Panc1 (cell line): ENCODE measurements at regions not wholly inside any gene's neighbourhood (a gene's known extent, or its start where the extent isn't known, plus 50 kb on each side); places are given as distances from the start of the nearest gene placed in this dataset.

ENCODE experiments used
- ATAC-seq: fragments of 200-7000 bp; cut with Tn5 transposase; 2 replicates; pipeline ENCODE4 v1.9.1; 2020; ENCODE audit warnings: mild to moderate bottlenecking, moderate library complexity
- BruUV-seq: library from RNA; stranded (reverse); fragments of 400-500 nt; replicated peaks from 2 replicates; lab custom pipeline; 2021; lab: Mats Ljungman, UMichigan
- CTCF ChIA-PET: fragments of 300-600 bp; sonication (Branson Sonifier 250); formaldehyde crosslinking; loops from one replicate; lab custom pipeline; 2022; ENCODE audit warnings: antibody characterized with exemption; lab: Charles Lee
- POLR2A ChIA-PET: fragments of 300-600 bp; sonication (Branson Sonifier 250); formaldehyde crosslinking; loops from one replicate; lab custom pipeline; 2022; ENCODE audit warnings: antibody characterized with exemption; lab: Charles Lee
- DNase-seq: peaks from one replicate; pipeline ENCODE4 v3.0.0-alpha.2; 2010; ENCODE audit warnings: low read depth, low spot score
- H3K27ac ChIP-seq: 2 replicates; pipeline ENCODE4 v1.5.1; 2011; ENCODE audit warnings: mild to moderate bottlenecking, low read length, inconsistent platforms
- H3K27me3 ChIP-seq: fragments of 200-500 bp; sonication (Bioruptor generic); 2 replicates; pipeline ENCODE4 v1.6.0; 2014; ENCODE audit warnings: low read length, inconsistent platforms; ENCODE audit not compliant: control insufficient read depth, insufficient read depth
- H3K36me3 ChIP-seq: fragments of 200-500 bp; sonication (Bioruptor generic); 2 replicates; pipeline ENCODE4 v1.5.1; 2014; ENCODE audit warnings: inconsistent platforms, mild to moderate bottlenecking, low read length, moderate library complexity; ENCODE audit not compliant: control insufficient read depth, insufficient read depth
- H3K4me1 ChIP-seq: 2 replicates; pipeline ENCODE4 v1.5.1; 2011; ENCODE audit warnings: inconsistent platforms, mild to moderate bottlenecking, low read length, moderate library complexity; ENCODE audit not compliant: control insufficient read depth, insufficient read depth
- H3K4me3 ChIP-seq, 2 experiments: 2 replicates each; pipeline ENCODE4 v1.5.1; 2011 to 2012; ENCODE audit warnings: low read depth in 2 of 2, low read length in 2 of 2, mild to moderate bottlenecking in 2 of 2, inconsistent platforms in 1 of 2, moderate library complexity in 1 of 2
- H3K9me3 ChIP-seq: fragments of 200-500 bp; sonication (Bioruptor generic); 2 replicates; pipeline ENCODE4 v1.5.1; 2014; ENCODE audit warnings: low read depth, mild to moderate bottlenecking, inconsistent platforms, low read length, moderate library complexity; ENCODE audit not compliant: control insufficient read depth, insufficient read depth
- POLR2AphosphoS5 ChIP-seq: IDR thresholded peaks from 2 replicates; pipeline ENCODE4 v1.6.1; 2012; ENCODE audit warnings: mild to moderate bottlenecking, low read depth, low read length, moderate library complexity
- SIN3A ChIP-seq: IDR thresholded peaks from 2 replicates; pipeline ENCODE4 v1.6.1; 2012; ENCODE audit warnings: low read depth, mild to moderate bottlenecking, low read length, moderate library complexity, borderline replicate concordance; ENCODE audit not compliant: insufficient read depth
- TCF7L2 ChIP-seq: IDR thresholded peaks from 2 replicates; pipeline ENCODE4 v1.6.1; 2011; ENCODE audit warnings: mild to moderate bottlenecking, low read depth, low read length, inconsistent platforms
- in situ Hi-C: cut with HindIII; loops from 2 replicates; pipeline ENCODE4 v1.10.0; 2016; ENCODE audit warnings: low sequenced_read_pairs, low pct_unique_long_range_greater_than_20kb
- intact Hi-C: fragments of 100-400 bp; cut with micrococcal nuclease; formaldehyde crosslinking; loops from one replicate; pipeline ENCODE4 v1.10.0; 2022; ENCODE audit not compliant: unreplicated experiment
- TF ChIP-seq, protein P1 (sequence below): fragments of 450-650 bp; IDR thresholded peaks from 2 replicates; pipeline ENCODE4 v1.5.1; 2017; ENCODE audit warnings: mild to moderate bottlenecking
- TF ChIP-seq, protein P2 (sequence below), 2 experiments: IDR thresholded peaks; 2 replicates each; pipeline ENCODE4 v1.6.1; 2011 to 2012; ENCODE audit warnings: low read depth in 2 of 2, control low read depth in 1 of 2, low read length in 1 of 2, mild to moderate bottlenecking in 1 of 2, moderate library complexity in 1 of 2; ENCODE audit not compliant: insufficient read depth in 1 of 2

DNA sequence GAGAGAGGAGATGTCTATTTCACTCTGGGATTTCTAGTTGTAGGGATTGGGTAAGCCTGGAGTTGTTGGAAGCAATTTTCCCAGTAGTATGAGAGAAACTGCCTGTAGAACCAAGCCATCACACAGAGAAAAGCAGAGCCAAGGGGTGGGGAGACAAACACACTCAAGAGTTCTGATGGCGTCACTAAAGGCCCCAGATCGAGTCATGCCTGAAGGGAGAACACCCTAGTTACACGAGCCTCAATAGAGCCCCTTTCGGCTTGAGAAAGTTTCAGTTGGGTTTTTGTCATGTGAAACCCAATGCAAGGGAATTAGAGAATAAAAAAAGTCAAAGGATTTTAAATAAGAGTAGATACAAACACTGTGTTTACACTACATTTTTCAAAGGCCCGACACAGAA is 66.1 kb upstream of the PFN2 start:
- Histone ChIP-seq H3K9me3 (peaks cover 6% of the 10 kb centered on the region; the same call in 1 of the 2 replicates), H3K27ac (no peak overlapping the region), H3K4me3 (no peak overlapping the region), H3K27me3 (no peaks in the 10 kb centered on the region; the same call in 1 of the 2 replicates), H3K4me1 (no peaks in the 10 kb centered on the region), H3K36me3 (no peaks in the 10 kb centered on the region)
- intact Hi-C loops: no loop called here
- DNase-seq: no peak
- TF ChIP-seq, protein P1, sequence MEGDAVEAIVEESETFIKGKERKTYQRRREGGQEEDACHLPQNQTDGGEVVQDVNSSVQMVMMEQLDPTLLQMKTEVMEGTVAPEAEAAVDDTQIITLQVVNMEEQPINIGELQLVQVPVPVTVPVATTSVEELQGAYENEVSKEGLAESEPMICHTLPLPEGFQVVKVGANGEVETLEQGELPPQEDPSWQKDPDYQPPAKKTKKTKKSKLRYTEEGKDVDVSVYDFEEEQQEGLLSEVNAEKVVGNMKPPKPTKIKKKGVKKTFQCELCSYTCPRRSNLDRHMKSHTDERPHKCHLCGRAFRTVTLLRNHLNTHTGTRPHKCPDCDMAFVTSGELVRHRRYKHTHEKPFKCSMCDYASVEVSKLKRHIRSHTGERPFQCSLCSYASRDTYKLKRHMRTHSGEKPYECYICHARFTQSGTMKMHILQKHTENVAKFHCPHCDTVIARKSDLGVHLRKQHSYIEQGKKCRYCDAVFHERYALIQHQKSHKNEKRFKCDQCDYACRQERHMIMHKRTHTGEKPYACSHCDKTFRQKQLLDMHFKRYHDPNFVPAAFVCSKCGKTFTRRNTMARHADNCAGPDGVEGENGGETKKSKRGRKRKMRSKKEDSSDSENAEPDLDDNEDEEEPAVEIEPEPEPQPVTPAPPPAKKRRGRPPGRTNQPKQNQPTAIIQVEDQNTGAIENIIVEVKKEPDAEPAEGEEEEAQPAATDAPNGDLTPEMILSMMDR: no peak
- TF ChIP-seq, protein P2, sequence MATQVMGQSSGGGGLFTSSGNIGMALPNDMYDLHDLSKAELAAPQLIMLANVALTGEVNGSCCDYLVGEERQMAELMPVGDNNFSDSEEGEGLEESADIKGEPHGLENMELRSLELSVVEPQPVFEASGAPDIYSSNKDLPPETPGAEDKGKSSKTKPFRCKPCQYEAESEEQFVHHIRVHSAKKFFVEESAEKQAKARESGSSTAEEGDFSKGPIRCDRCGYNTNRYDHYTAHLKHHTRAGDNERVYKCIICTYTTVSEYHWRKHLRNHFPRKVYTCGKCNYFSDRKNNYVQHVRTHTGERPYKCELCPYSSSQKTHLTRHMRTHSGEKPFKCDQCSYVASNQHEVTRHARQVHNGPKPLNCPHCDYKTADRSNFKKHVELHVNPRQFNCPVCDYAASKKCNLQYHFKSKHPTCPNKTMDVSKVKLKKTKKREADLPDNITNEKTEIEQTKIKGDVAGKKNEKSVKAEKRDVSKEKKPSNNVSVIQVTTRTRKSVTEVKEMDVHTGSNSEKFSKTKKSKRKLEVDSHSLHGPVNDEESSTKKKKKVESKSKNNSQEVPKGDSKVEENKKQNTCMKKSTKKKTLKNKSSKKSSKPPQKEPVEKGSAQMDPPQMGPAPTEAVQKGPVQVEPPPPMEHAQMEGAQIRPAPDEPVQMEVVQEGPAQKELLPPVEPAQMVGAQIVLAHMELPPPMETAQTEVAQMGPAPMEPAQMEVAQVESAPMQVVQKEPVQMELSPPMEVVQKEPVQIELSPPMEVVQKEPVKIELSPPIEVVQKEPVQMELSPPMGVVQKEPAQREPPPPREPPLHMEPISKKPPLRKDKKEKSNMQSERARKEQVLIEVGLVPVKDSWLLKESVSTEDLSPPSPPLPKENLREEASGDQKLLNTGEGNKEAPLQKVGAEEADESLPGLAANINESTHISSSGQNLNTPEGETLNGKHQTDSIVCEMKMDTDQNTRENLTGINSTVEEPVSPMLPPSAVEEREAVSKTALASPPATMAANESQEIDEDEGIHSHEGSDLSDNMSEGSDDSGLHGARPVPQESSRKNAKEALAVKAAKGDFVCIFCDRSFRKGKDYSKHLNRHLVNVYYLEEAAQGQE (IDR thresholded peaks at IDR 0.05; ENCODE audit: insufficient read depth in 1 of 2, low read depth in 2 of 2, low read length in 1 of 2): no peak
- no peak for TF ChIP-seq TCF7L2
- TF ChIP-seq SIN3A: no peak
- TF ChIP-seq POLR2AphosphoS5: no peak
- in situ Hi-C loops: no loop called here
- no TSS peak for BruUV-seq
- POLR2A ChIA-PET: no interaction called here
- CTCF ChIA-PET: no interaction called here
- no peak for ATAC-seq

DNA sequence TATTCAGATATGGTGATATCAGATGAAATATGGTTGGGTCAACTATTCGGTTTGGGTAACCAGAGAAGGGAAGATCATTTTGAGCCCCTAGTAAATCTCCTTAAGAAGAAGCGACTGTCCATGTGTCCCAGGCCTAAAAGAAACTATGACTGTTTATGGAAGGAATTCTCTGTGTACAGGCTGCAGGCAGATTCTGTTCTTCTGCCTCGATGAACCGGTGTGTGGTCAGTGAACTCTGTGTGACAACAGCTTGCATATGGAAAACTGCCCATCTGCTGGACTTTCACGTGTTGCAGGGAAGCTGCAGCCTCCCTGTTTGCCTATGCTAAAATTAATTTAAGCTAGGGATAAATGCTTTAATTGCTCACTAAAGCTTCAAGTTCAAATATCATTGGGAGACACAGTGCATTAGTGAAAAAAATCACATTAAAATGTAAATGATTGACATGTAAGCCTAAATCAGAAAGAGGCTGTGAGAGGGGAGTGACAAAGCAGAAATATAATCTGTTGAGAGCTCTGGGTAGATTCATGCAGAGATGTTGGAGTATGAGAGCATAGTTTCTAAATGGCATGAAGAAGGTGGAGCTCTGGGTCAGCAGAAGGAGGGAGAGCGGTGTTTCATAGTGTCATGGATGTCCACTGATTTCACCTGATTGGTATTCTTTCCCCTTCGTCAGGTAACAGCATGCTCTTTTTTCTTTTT is 65.4 kb upstream of the PFN2 start:
- Histone ChIP-seq H3K27ac (no peak overlapping the region), H3K4me3 (no peak overlapping the region), H3K27me3 (no peaks in the 10 kb centered on the region; the same call in 1 of the 2 replicates), H3K36me3 (no peaks in the 10 kb centered on the region), H3K4me1 (no peaks in the 10 kb centered on the region), H3K9me3 (peaks cover 5% of the 10 kb centered on the region; the same call in 1 of the 2 replicates)
- ChIA-PET CTCF (no interaction called here), POLR2A (no interaction called here)
- TF ChIP-seq POLR2AphosphoS5 (no peak), TCF7L2 (no peak), SIN3A (no peak)
- TF ChIP-seq, protein P2 (IDR thresholded peaks at IDR 0.05; ENCODE audit: insufficient read depth in 1 of 2, low read depth in 2 of 2, low read length in 1 of 2): no peak
- TF ChIP-seq, protein P1: no peak
- in situ Hi-C loops: no loop called here
- no TSS peak for BruUV-seq
- intact Hi-C loops: no loop called here
- DNase-seq: no peak
- no peak for ATAC-seq
